NT2/D1 (cell line): ENCODE measurements at regions not wholly inside any gene's neighbourhood (a gene's known extent, or its start where the extent isn't known, plus 50 kb on each side); places are given as distances from the start of the nearest gene placed in this dataset.

ENCODE experiments used
- SUZ12 ChIP-seq: IDR thresholded peaks from 2 replicates; pipeline ENCODE4 v1.6.1; 2011; ENCODE audit not compliant: insufficient read length, insufficient read depth; ENCODE audit errors: extremely low read depth
- YY1 ChIP-seq: IDR thresholded peaks from 2 replicates; pipeline ENCODE4 v1.6.1; 2011; ENCODE audit not compliant: insufficient read length, insufficient read depth
- ZNF274 ChIP-seq: IDR thresholded peaks from 2 replicates; pipeline ENCODE4 v1.6.1; 2011; ENCODE audit warnings: mild to moderate bottlenecking, low read depth, low read length

- no peak for TF ChIP-seq ZNF274
- no peak for TF ChIP-seq YY1
- TF ChIP-seq SUZ12, result no peak
Measured at GRCh38 chr15:61736790-61737189, 323.5 kb downstream of the VPS13C start.
